K562 (cell line): ENCODE measurements at regions not wholly inside any gene's neighbourhood (a gene's known extent, or its start where the extent isn't known, plus 50 kb on each side); places are given as distances from the start of the nearest gene placed in this dataset.

Source experiments
- ETV5 ChIP-seq: sonication (generic); formaldehyde crosslinking; IDR thresholded peaks from 2 replicates; pipeline ENCODE4 v1.4.0; 2020; ENCODE audit warnings: low read depth, mild to moderate bottlenecking, missing genetic modification reagents
- JUN ChIP-seq, 2 experiments: sonication (generic) in 1 of 2; formaldehyde crosslinking in 1 of 2; IDR thresholded peaks; 2 replicates each; pipeline versions ENCODE4 v1.6.1 to v1.8.0; 2012 to 2022; ENCODE audit warnings: borderline replicate concordance in 2 of 2, mild to moderate bottlenecking in 2 of 2, improper control_type of control experiment in 1 of 2, low read depth in 1 of 2, low read length in 1 of 2, missing genetic modification reagents in 1 of 2
- KLF10 ChIP-seq: fragments of 250-450 bp; sonication (Bioruptor Pico); IDR thresholded peaks from 2 replicates; pipeline ENCODE4 v1.6.1; 2021; ENCODE audit warnings: matching md5 sums
- NFE2L1 ChIP-seq: fragments of 450-650 bp; IDR thresholded peaks from 2 replicates; pipeline ENCODE4 v1.6.1; 2016; ENCODE audit warnings: missing genetic modification characterization, low read depth, mild to moderate bottlenecking, missing compliant biosample characterization, moderate library complexity, borderline replicate concordance
- NR2F6 ChIP-seq: fragments of 450-650 bp; formaldehyde crosslinking; IDR thresholded peaks from 2 replicates; pipeline ENCODE4 v1.4.0; 2020; ENCODE audit warnings: mild to moderate bottlenecking
- PHTF2 ChIP-seq: fragments of 250-450 bp; sonication (Bioruptor Pico); IDR thresholded peaks from 2 replicates; pipeline ENCODE4 v1.5.0; 2021; ENCODE audit warnings: mild to moderate bottlenecking
- SIN3B ChIP-seq: fragments of 450-650 bp; IDR thresholded peaks from 2 replicates; pipeline ENCODE4 v1.6.1; 2017; ENCODE audit warnings: low read depth, mild to moderate bottlenecking, moderate library complexity
- SMARCA4 ChIP-seq: fragments of 450-650 bp; IDR thresholded peaks from 2 replicates; pipeline ENCODE4 v1.6.1; 2016
- TAF7 ChIP-seq: fragments of 450-650 bp; IDR thresholded peaks from 2 replicates; pipeline ENCODE4 v1.6.1; 2016; ENCODE audit warnings: missing genetic modification characterization, missing compliant biosample characterization
- ZFX ChIP-seq: sonication (generic); formaldehyde crosslinking; IDR thresholded peaks from 2 replicates; pipeline ENCODE4 v1.8.0; 2022; ENCODE audit warnings: mild to moderate bottlenecking, missing genetic modification reagents, moderate library complexity
- ZKSCAN3 ChIP-seq: fragments of 250-450 bp; sonication (Bioruptor Pico); IDR thresholded peaks from 2 replicates; pipeline ENCODE4 v1.4.0; 2020
- ZNF384 ChIP-seq: IDR thresholded peaks from 2 replicates; pipeline ENCODE4 v1.6.1; 2012; ENCODE audit warnings: low read depth, low read length, improper control_type of control experiment
- ZNF41 ChIP-seq: fragments of 250-450 bp; sonication (Bioruptor Pico); conservative IDR thresholded peaks from 2 replicates; pipeline ENCODE4 v1.4.0; 2020; ENCODE audit warnings: mild to moderate bottlenecking
- TF ChIP-seq, protein P1 (sequence below): fragments of 200-800 bp; sonication (Bioruptor generic); IDR thresholded peaks from 2 replicates; pipeline ENCODE4 v1.6.1; 2016; ENCODE audit warnings: missing genetic modification characterization, missing compliant biosample characterization
- TF ChIP-seq, protein P2 (sequence below): sonication (generic); formaldehyde crosslinking; IDR thresholded peaks from 2 replicates; pipeline ENCODE4 v1.9.0; 2022; ENCODE audit warnings: mild to moderate bottlenecking, missing genetic modification reagents
- TF ChIP-seq, protein P3 (sequence below): sonication (generic); formaldehyde crosslinking; IDR thresholded peaks from 2 replicates; pipeline ENCODE4 v1.8.1; 2023; ENCODE audit warnings: mild to moderate bottlenecking, missing genetic modification reagents
- TF ChIP-seq, protein P4 (sequence below), 2 experiments: fragments of 450-650 bp in 1 of 2; sonication (generic) in 1 of 2; formaldehyde crosslinking in 1 of 2; IDR thresholded peaks in 1 of 2; conservative IDR thresholded peaks in 1 of 2; 2 replicates each; pipeline versions ENCODE4 v1.6.1 to v1.8.1; 2016 to 2023; ENCODE audit warnings: mild to moderate bottlenecking in 2 of 2, moderate library complexity in 2 of 2, inconsistent platforms in 1 of 2, missing genetic modification reagents in 1 of 2
- TF ChIP-seq, protein P5 (sequence below): fragments of 450-650 bp; IDR thresholded peaks from 2 replicates; pipeline ENCODE4 v1.6.1; 2017; ENCODE audit warnings: mild to moderate bottlenecking, moderate library complexity

DNA sequence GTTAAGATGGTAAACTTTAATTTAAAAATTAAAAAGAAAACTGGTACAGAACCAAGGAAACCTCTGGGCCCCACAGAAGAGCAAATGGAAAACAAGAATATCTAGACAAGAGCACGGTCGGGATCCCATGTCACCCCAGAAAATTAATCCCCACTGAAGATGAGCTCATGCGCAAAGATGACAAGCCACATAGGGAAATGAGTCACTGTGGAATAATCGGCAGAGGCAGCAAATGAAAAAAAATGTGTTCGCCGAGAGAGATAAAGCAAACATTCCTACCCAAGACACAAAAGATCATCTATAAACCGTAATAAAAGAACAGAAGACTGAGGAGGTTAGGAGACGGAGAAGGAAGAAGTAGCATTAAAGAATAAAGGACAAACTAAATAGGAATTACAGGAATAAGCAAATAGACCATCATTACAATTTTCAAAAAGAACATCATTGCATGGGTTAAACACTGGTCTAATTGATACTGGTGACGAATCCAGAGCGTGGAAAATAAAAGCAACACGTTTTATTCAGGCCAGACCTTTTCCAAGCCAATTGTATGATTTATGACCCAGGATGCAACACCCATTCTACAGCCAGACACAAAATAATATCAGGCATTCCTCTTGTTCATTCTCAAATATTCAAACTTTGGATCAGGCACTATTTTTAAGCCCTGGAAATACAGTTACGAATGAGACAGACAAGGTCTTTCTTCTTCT is 138.0 kb upstream of the ARID1B start (continued):
- TF ChIP-seq, protein P1, sequence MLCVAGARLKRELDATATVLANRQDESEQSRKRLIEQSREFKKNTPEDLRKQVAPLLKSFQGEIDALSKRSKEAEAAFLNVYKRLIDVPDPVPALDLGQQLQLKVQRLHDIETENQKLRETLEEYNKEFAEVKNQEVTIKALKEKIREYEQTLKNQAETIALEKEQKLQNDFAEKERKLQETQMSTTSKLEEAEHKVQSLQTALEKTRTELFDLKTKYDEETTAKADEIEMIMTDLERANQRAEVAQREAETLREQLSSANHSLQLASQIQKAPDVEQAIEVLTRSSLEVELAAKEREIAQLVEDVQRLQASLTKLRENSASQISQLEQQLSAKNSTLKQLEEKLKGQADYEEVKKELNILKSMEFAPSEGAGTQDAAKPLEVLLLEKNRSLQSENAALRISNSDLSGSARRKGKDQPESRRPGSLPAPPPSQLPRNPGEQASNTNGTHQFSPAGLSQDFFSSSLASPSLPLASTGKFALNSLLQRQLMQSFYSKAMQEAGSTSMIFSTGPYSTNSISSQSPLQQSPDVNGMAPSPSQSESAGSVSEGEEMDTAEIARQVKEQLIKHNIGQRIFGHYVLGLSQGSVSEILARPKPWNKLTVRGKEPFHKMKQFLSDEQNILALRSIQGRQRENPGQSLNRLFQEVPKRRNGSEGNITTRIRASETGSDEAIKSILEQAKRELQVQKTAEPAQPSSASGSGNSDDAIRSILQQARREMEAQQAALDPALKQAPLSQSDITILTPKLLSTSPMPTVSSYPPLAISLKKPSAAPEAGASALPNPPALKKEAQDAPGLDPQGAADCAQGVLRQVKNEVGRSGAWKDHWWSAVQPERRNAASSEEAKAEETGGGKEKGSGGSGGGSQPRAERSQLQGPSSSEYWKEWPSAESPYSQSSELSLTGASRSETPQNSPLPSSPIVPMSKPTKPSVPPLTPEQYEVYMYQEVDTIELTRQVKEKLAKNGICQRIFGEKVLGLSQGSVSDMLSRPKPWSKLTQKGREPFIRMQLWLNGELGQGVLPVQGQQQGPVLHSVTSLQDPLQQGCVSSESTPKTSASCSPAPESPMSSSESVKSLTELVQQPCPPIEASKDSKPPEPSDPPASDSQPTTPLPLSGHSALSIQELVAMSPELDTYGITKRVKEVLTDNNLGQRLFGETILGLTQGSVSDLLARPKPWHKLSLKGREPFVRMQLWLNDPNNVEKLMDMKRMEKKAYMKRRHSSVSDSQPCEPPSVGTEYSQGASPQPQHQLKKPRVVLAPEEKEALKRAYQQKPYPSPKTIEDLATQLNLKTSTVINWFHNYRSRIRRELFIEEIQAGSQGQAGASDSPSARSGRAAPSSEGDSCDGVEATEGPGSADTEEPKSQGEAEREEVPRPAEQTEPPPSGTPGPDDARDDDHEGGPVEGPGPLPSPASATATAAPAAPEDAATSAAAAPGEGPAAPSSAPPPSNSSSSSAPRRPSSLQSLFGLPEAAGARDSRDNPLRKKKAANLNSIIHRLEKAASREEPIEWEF (CRISPR knock-in tag): no peak
- no peak for TF ChIP-seq NR2F6 (CRISPR knock-in tag)
- no peak for TF ChIP-seq ETV5 (CRISPR knock-in tag)
- TF ChIP-seq SIN3B: no peak
- TF ChIP-seq, protein P2, sequence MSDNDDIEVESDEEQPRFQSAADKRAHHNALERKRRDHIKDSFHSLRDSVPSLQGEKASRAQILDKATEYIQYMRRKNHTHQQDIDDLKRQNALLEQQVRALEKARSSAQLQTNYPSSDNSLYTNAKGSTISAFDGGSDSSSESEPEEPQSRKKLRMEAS (CRISPR knock-in tag): no peak
- no peak for TF ChIP-seq KLF10 (CRISPR knock-in tag)
- TF ChIP-seq, protein P3, sequence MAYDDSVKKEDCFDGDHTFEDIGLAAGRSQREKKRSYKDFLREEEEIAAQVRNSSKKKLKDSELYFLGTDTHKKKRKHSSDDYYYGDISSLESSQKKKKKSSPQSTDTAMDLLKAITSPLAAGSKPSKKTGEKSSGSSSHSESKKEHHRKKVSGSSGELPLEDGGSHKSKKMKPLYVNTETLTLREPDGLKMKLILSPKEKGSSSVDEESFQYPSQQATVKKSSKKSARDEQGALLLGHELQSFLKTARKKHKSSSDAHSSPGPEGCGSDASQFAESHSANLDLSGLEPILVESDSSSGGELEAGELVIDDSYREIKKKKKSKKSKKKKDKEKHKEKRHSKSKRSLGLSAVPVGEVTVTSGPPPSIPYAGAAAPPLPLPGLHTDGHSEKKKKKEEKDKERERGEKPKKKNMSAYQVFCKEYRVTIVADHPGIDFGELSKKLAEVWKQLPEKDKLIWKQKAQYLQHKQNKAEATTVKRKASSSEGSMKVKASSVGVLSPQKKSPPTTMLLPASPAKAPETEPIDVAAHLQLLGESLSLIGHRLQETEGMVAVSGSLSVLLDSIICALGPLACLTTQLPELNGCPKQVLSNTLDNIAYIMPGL (CRISPR knock-in tag): no peak
- TF ChIP-seq, protein P4, sequence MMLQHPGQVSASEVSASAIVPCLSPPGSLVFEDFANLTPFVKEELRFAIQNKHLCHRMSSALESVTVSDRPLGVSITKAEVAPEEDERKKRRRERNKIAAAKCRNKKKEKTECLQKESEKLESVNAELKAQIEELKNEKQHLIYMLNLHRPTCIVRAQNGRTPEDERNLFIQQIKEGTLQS (IDR thresholded peaks at IDR 0.05): peak; percentile 85
- TF ChIP-seq, protein P4 (CRISPR knock-in tag; conservative IDR thresholded peaks at IDR 0.05): no peak
- TF ChIP-seq PHTF2 (CRISPR knock-in tag): no peak
- no peak for TF ChIP-seq NFE2L1 (tag)
- TF ChIP-seq ZFX (CRISPR knock-in tag): no peak
- TF ChIP-seq, protein P5, sequence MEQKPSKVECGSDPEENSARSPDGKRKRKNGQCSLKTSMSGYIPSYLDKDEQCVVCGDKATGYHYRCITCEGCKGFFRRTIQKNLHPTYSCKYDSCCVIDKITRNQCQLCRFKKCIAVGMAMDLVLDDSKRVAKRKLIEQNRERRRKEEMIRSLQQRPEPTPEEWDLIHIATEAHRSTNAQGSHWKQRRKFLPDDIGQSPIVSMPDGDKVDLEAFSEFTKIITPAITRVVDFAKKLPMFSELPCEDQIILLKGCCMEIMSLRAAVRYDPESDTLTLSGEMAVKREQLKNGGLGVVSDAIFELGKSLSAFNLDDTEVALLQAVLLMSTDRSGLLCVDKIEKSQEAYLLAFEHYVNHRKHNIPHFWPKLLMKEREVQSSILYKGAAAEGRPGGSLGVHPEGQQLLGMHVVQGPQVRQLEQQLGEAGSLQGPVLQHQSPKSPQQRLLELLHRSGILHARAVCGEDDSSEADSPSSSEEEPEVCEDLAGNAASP: 0 out of 2 replicates have a peak, but pooled peaks have one; percentile 20
- no peak for TF ChIP-seq TAF7
- TF ChIP-seq ZNF384: peak; percentile 76
- TF ChIP-seq SMARCA4: peak; percentile 70; the same call in 1 of the 2 replicates
- peak; percentile 70; the same call in 1 of the 2 replicates for TF ChIP-seq JUN (IDR thresholded peaks at IDR 0.05; ENCODE audit: borderline replicate concordance, low read depth, low read length)
- TF ChIP-seq JUN (CRISPR knock-in tag; IDR thresholded peaks at IDR 0.05; ENCODE audit: borderline replicate concordance): no peak
- TF ChIP-seq ZNF41 (CRISPR knock-in tag): no peak
- TF ChIP-seq ZKSCAN3 (CRISPR knock-in tag): no peak
